Lower leg skin (tissue), 4 donors: ENCODE measurements at regions not wholly inside any gene's neighbourhood (a gene's known extent, or its start where the extent isn't known, plus 50 kb on each side); places are given as distances from the start of the nearest gene placed in this dataset.

Source experiments
- DNase-seq, 2 donors: peaks; one replicate each; pipeline ENCODE4 v3.0.0-alpha.2; 2019; ENCODE audit warnings: low spot score in 2 of 2
- H3K4me3 ChIP-seq: fragments of 200-600 bp; sonication (generic); 2 replicates; pipeline ENCODE4 v1.5.1; 2017; ENCODE audit warnings: mild to moderate bottlenecking, low read depth; ENCODE audit not compliant: poor library complexity, severe bottlenecking
- CTCF ChIP-seq, 3 donors: fragments of 450-650 bp; IDR thresholded peaks; one replicate each; pipeline ENCODE4 v1.5.1; 2016; ENCODE audit warnings: antibody characterized with exemption in 3 of 3, mild to moderate bottlenecking in 3 of 3, moderate library complexity in 2 of 3
- POLR2A ChIP-seq, 2 donors: fragments of 450-650 bp; IDR thresholded peaks; one replicate each; pipeline ENCODE4 v1.6.1; 2016 to 2017; ENCODE audit warnings: antibody characterized with exemption in 2 of 2, mild to moderate bottlenecking in 1 of 2, moderate library complexity in 1 of 2
- WGBS, 2 donors: methylation state at CpG; one replicate each; pipeline ENCODE4 v1.1.5; 2018; 5-methylcytosine and 5-hydroxymethylcytosine counted together
- intact Hi-C: fragments of 100-400 bp; cut with DNase I; formaldehyde crosslinking; loops from one replicate; pipeline ENCODE4 v1.15.0; 2023; ENCODE audit warnings: low total_unique reads

GRCh38 chr14:29126361-29126760, 359.8 kb downstream of the FOXG1 start:
- H3K4me3 ChIP-seq = no peak overlapping the region
- intact Hi-C loops = no loop called here
- DNase-seq = no peak
- WGBS, 2 donors = 80 to 83% methylated on average over 4 of the region's 4 CpGs
- no peak for TF ChIP-seq CTCF (IDR thresholded peaks at IDR 0.05)
- TF ChIP-seq POLR2A (IDR thresholded peaks at IDR 0.05) = no peak

GRCh38 chr14:29126865-29127264, 360.3 kb downstream of the FOXG1 start:
- TF ChIP-seq POLR2A (IDR thresholded peaks at IDR 0.05) (no peak), CTCF (IDR thresholded peaks at IDR 0.05) (no peak)
- no peak for DNase-seq
- intact Hi-C loops = no loop called here
- WGBS, 2 donors = 80 to 81% methylated on average over 2 of the region's 2 CpGs
- no peak overlapping the region for H3K4me3 ChIP-seq

DNA sequence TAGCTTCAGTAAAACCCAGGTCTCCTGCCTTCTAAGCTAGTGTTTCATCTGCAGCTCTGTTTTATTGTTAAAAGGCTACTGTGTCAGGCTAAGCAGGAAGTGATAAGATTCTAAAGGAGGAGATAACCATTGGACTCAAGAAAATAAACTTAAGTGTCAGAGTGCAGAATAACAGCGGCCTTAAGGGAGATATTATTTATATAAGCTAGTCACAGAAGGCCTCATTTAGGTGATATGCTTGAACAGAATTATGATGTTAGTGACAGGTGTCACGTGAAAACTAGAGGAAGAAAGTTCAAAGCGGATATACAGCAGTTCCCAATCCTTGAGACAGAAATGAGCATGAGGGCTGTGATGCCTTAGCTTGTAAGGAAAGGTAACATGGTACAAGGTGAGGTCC, 373.4 kb downstream of the FOXG1 start:
- 76 to 81% methylated on average over 3 of the region's 3 CpGs for WGBS, 2 donors
- no peak for DNase-seq
- no peak overlapping the region for H3K4me3 ChIP-seq
- TF ChIP-seq POLR2A (IDR thresholded peaks at IDR 0.05) (no peak), CTCF (IDR thresholded peaks at IDR 0.05) (no peak)
- intact Hi-C loops = no loop called here

GRCh38 chr14:29144621-29145020, 378.0 kb downstream of the FOXG1 start:
- WGBS, 2 donors = 44 to 50% methylated on average over 2 of the region's 2 CpGs
- no peak overlapping the region for H3K4me3 ChIP-seq
- DNase-seq = no peak
- intact Hi-C loops = no loop called here
- TF ChIP-seq POLR2A (IDR thresholded peaks at IDR 0.05) = no peak
- TF ChIP-seq CTCF (IDR thresholded peaks at IDR 0.05) = no peak

- no peak for DNase-seq
- no peak overlapping the region for H3K4me3 ChIP-seq
- WGBS, 2 donors = 81 to 82% methylated on average over 2 of the region's 2 CpGs
- no peak for TF ChIP-seq POLR2A (IDR thresholded peaks at IDR 0.05)
- TF ChIP-seq CTCF (IDR thresholded peaks at IDR 0.05) = no peak
- intact Hi-C loops = no loop called here
Observed at GRCh38 chr14:29148221-29148620, 381.6 kb downstream of the FOXG1 start.

- TF ChIP-seq POLR2A (IDR thresholded peaks at IDR 0.05) = no peak
- TF ChIP-seq CTCF (IDR thresholded peaks at IDR 0.05) = no peak
- intact Hi-C loops = no loop called here
- DNase-seq = no peak
- H3K4me3 ChIP-seq = no peak overlapping the region
Observed at GRCh38 chr14:29149798-29150197, 383.2 kb downstream of the FOXG1 start.
